HG03135 (cell line): ENCODE measurements at regions not wholly inside any gene's neighbourhood (a gene's known extent, or its start where the extent isn't known, plus 50 kb on each side); places are given as distances from the start of the nearest gene placed in this dataset.

ENCODE experiments used
- ATAC-seq: cut with Tn5 transposase; IDR thresholded peaks from one replicate; pipeline ENCODE4 v1.9.1; 2021; ENCODE audit warnings: mild to moderate bottlenecking, moderate library complexity; ENCODE audit not compliant: unreplicated experiment

- no peak for ATAC-seq
Observed at GRCh38 chr2:139850254-139850890, 1070.2 kb upstream of the NXPH2 start.

- no peak for ATAC-seq
Observed at GRCh38 chr2:139836769-139837168, 1056.6 kb upstream of the NXPH2 start.

- no peak for ATAC-seq
Observed at GRCh38 chr2:139835101-139835500, 1054.9 kb upstream of the NXPH2 start.

- no peak for ATAC-seq
Observed at GRCh38 chr2:139828011-139828410, 1047.8 kb upstream of the NXPH2 start.

GRCh38 chr2:139825726-139826125 is 1045.5 kb upstream of the NXPH2 start:
- ATAC-seq: no peak

GRCh38 chr2:139819273-139819796 is 1039.1 kb upstream of the NXPH2 start:
- no peak for ATAC-seq

- no peak for ATAC-seq
Observed at GRCh38 chr2:139814458-139814857, 1034.3 kb upstream of the NXPH2 start.

- ATAC-seq: no peak
Observed at GRCh38 chr2:139813340-139813739, 1033.2 kb upstream of the NXPH2 start.

- no peak for ATAC-seq
Observed at GRCh38 chr2:139805441-139805840, 1025.3 kb upstream of the NXPH2 start.

- ATAC-seq: no peak
Observed at GRCh38 chr2:139798391-139798790, 1018.2 kb upstream of the NXPH2 start.

- ATAC-seq: no peak
Observed at GRCh38 chr2:139790807-139791752, 1010.9 kb upstream of the NXPH2 start.

GRCh38 chr2:139790136-139790535 is 1009.9 kb upstream of the NXPH2 start:
- no peak for ATAC-seq

- no peak for ATAC-seq
Observed at GRCh38 chr2:139778732-139779131, 998.5 kb upstream of the NXPH2 start.

GRCh38 chr2:139773720-139774277 is 993.6 kb upstream of the NXPH2 start:
- ATAC-seq: no peak

GRCh38 chr2:139769633-139770032 is 989.4 kb upstream of the NXPH2 start:
- ATAC-seq: no peak

GRCh38 chr2:139763705-139764104 is 983.5 kb upstream of the NXPH2 start:
- ATAC-seq: no peak

GRCh38 chr2:139759000-139759505 is 978.9 kb upstream of the NXPH2 start:
- no peak for ATAC-seq

- no peak for ATAC-seq
Observed at GRCh38 chr2:139746901-139747300, 966.7 kb upstream of the NXPH2 start.

GRCh38 chr2:139744273-139744672 is 964.1 kb upstream of the NXPH2 start:
- no peak for ATAC-seq

GRCh38 chr2:139742216-139743172 is 962.3 kb upstream of the NXPH2 start:
- ATAC-seq: no peak
